ENCODE measurements at regions not wholly inside any gene's neighbourhood (a gene's known extent, or its start where the extent isn't known, plus 50 kb on each side); places are given as distances from the start of the nearest gene placed in this dataset.

GRCh38 chr2:18824325-18824790, 235.0 kb upstream of the NT5C1B start:
- DNase-seq: no peak

- no peak for DNase-seq
These were observed 232.1 kb upstream of the NT5C1B start for GRCh38 chr2:18821431-18821830.

- no peak for DNase-seq
These were observed 231.6 kb upstream of the NT5C1B start for GRCh38 chr2:18820966-18821365.

- no peak for DNase-seq
These were observed 230.2 kb upstream of the NT5C1B start for GRCh38 chr2:18819566-18819965.

GRCh38 chr2:18814387-18814786, 225.0 kb upstream of the NT5C1B start:
- no peak for DNase-seq

- DNase-seq: no peak
These were observed 215.2 kb upstream of the NT5C1B start for GRCh38 chr2:18804536-18804935.

GRCh38 chr2:18803141-18803939, 214.0 kb upstream of the NT5C1B start:
- no peak for DNase-seq

- DNase-seq: no peak
These were observed 211.0 kb upstream of the NT5C1B start for GRCh38 chr2:18800240-18800971.

- DNase-seq: no peak
These were observed 210.0 kb upstream of the NT5C1B start for GRCh38 chr2:18799397-18799796.

GRCh38 chr2:18797133-18797845, 207.9 kb upstream of the NT5C1B start:
- no peak for DNase-seq

- DNase-seq: no peak
These were observed 206.5 kb upstream of the NT5C1B start for GRCh38 chr2:18795906-18796305.

- no peak for DNase-seq
These were observed 203.3 kb upstream of the NT5C1B start for GRCh38 chr2:18792684-18793083.

GRCh38 chr2:18792226-18792629, 202.9 kb upstream of the NT5C1B start:
- DNase-seq: no peak

- no peak for DNase-seq
These were observed 201.9 kb upstream of the NT5C1B start for GRCh38 chr2:18791172-18791797.

GRCh38 chr2:18790509-18791171, 201.3 kb upstream of the NT5C1B start:
- DNase-seq: no peak

- no peak for DNase-seq
These were observed 199.2 kb upstream of the NT5C1B start for GRCh38 chr2:18788592-18788991.

- no peak for DNase-seq
These were observed 198.4 kb upstream of the NT5C1B start for GRCh38 chr2:18787726-18788125.

- no peak for DNase-seq
These were observed 194.9 kb upstream of the NT5C1B start for GRCh38 chr2:18784245-18784644.

- no peak for DNase-seq
These were observed 192.3 kb upstream of the NT5C1B start for GRCh38 chr2:18781541-18782280.

- DNase-seq: no peak
These were observed 188.0 kb upstream of the NT5C1B start for GRCh38 chr2:18777250-18777812.

GRCh38 chr2:18771212-18771611, 181.8 kb upstream of the NT5C1B start:
- DNase-seq: no peak

Data from hippocampal formation (tissue), 2 donors.